PC-3 (cell line): ENCODE measurements at regions not wholly inside any gene's neighbourhood (a gene's known extent, or its start where the extent isn't known, plus 50 kb on each side); places are given as distances from the start of the nearest gene placed in this dataset.

ENCODE experiments used
- ATAC-seq: fragments of 200-7000 bp; cut with Tn5 transposase; 2 replicates; pipeline ENCODE4 v1.9.1; 2020; ENCODE audit warnings: mild to moderate bottlenecking, moderate library complexity
- BruUV-seq: library from RNA; stranded (reverse); fragments of 400-500 nt; replicated peaks from 2 replicates; lab custom pipeline; 2021; lab: Mats Ljungman, UMichigan
- CTCF ChIA-PET: fragments of 300-600 bp; sonication (Branson Sonifier 250); formaldehyde crosslinking; loops from one replicate; lab custom pipeline; 2022; ENCODE audit warnings: antibody characterized with exemption; lab: Charles Lee
- POLR2A ChIA-PET: fragments of 300-600 bp; sonication (Branson Sonifier 250); formaldehyde crosslinking; loops from one replicate; lab custom pipeline; 2022; ENCODE audit warnings: antibody characterized with exemption; ENCODE audit not compliant: unreplicated experiment; lab: Charles Lee
- DNase-seq: peaks from one replicate; pipeline ENCODE4 v3.0.0-alpha.2; 2015
- H2AFZ ChIP-seq: fragments of 300-600 bp; sonication (generic); 2 replicates; pipeline ENCODE4 v1.6.0; 2016; ENCODE audit warnings: antibody characterized with exemption, low read length
- H3F3A ChIP-seq: fragments of 300-600 bp; sonication (generic); one replicate; pipeline ENCODE4 v1.6.0; 2017; ENCODE audit warnings: antibody characterized with exemption, low read length, control low read depth, mild to moderate bottlenecking; ENCODE audit not compliant: unreplicated experiment
- H3K27ac ChIP-seq: fragments of 300-600 bp; sonication (generic); 2 replicates; pipeline ENCODE4 v1.5.1; 2016; ENCODE audit warnings: mild to moderate bottlenecking, low read length
- H3K27me3 ChIP-seq: fragments of 300-600 bp; sonication (generic); 2 replicates; pipeline ENCODE4 v1.6.1; 2016; ENCODE audit warnings: low read length, mixed read lengths
- H3K36me3 ChIP-seq: fragments of 300-600 bp; sonication (generic); 2 replicates; pipeline ENCODE4 v1.6.1; 2016; ENCODE audit warnings: low read depth, mixed run types, low read length, mixed read lengths
- H3K4me1 ChIP-seq: fragments of 300-600 bp; sonication (generic); 2 replicates; pipeline ENCODE4 v1.5.1; 2016; ENCODE audit warnings: low read length; ENCODE audit not compliant: insufficient read depth
- H3K4me2 ChIP-seq: fragments of 300-600 bp; sonication (generic); 2 replicates; pipeline ENCODE4 v1.6.0; 2016; ENCODE audit warnings: low read length
- H3K4me3 ChIP-seq: fragments of 300-600 bp; sonication (generic); 2 replicates; pipeline ENCODE4 v1.5.1; 2016; ENCODE audit warnings: mild to moderate bottlenecking, low read length, mixed read lengths
- H3K79me2 ChIP-seq: fragments of 300-600 bp; sonication (generic); 2 replicates; pipeline ENCODE4 v1.6.1; 2017; ENCODE audit warnings: low read length, mixed read lengths
- H3K9ac ChIP-seq: fragments of 300-600 bp; sonication (generic); 2 replicates; pipeline ENCODE4 v1.6.0; 2016; ENCODE audit warnings: mild to moderate bottlenecking, low read length
- H3K9me2 ChIP-seq: fragments of 300-600 bp; sonication (generic); replicated peaks from 2 replicates; pipeline ENCODE4 v1.6.1; 2016; ENCODE audit warnings: mixed run types, low read length, mixed read lengths
- H3K9me3 ChIP-seq: fragments of 300-600 bp; sonication (generic); 2 replicates; pipeline ENCODE4 v1.6.1; 2016; ENCODE audit warnings: low read length, mixed read lengths
- H4K20me1 ChIP-seq: fragments of 300-600 bp; sonication (generic); 2 replicates; pipeline ENCODE4 v1.6.1; 2016; ENCODE audit warnings: low read length, mixed read lengths
- EZH2 ChIP-seq: fragments of 300-600 bp; sonication (generic); IDR thresholded peaks from one replicate; pipeline ENCODE4 v1.6.1; 2017; ENCODE audit warnings: antibody characterized with exemption, mild to moderate bottlenecking, low read length; ENCODE audit not compliant: unreplicated experiment
- EZH2phosphoT487 ChIP-seq: fragments of 300-600 bp; sonication (generic); IDR thresholded peaks from 2 replicates; pipeline ENCODE4 v1.6.1; 2018; ENCODE audit warnings: mild to moderate bottlenecking, antibody characterized with exemption, low read length, borderline replicate concordance
- intact Hi-C: fragments of 100-400 bp; cut with micrococcal nuclease; formaldehyde crosslinking; loops from 2 replicates; pipeline ENCODE4 v1.9.0; 2023
- TF ChIP-seq, protein P1 (sequence below): fragments of 300-600 bp; sonication (generic); conservative IDR thresholded peaks from 2 replicates; pipeline ENCODE4 v1.5.1; 2017; ENCODE audit warnings: antibody characterized with exemption, low read depth, mild to moderate bottlenecking, low read length

DNA sequence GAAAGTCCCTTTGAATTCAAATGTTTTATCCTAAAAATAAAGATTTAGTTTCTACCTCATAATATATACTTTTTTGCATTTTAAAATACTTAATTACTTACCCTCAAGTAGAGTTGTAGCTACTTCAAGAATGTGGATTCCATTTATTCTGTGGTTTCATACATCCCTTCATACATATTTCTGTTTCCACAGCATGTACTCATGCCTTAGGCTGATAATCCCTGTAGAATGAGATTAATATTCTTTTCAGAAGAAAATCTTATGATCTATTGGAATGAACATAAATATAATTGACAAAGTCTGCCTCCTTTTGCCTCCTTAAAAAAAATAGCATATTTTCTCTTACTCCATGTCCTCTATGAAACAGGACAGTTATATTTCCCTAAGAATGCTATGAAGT, 465.7 kb downstream of the DTWD2 start:
- no peaks in the 10 kb centered on the region for H3K27me3 ChIP-seq
- no peaks in the 10 kb centered on the region for H4K20me1 ChIP-seq
- no peak overlapping the region for H3K4me2 ChIP-seq
- H3K4me3 ChIP-seq: no peak overlapping the region
- no peaks in the 10 kb centered on the region for H3K4me1 ChIP-seq
- no peaks in the 10 kb centered on the region for H3K36me3 ChIP-seq
- no peaks in the 10 kb centered on the region for H3F3A ChIP-seq
- no peak overlapping the region for H3K27ac ChIP-seq
- ChIA-PET CTCF (no interaction called here), POLR2A (no interaction called here)
- no peaks in the 10 kb centered on the region for H3K9me3 ChIP-seq
- ATAC-seq (no peak), DNase-seq (no peak)
- no peak for TF ChIP-seq EZH2phosphoT487
- no peak for TF ChIP-seq EZH2
- TF ChIP-seq, protein P1, sequence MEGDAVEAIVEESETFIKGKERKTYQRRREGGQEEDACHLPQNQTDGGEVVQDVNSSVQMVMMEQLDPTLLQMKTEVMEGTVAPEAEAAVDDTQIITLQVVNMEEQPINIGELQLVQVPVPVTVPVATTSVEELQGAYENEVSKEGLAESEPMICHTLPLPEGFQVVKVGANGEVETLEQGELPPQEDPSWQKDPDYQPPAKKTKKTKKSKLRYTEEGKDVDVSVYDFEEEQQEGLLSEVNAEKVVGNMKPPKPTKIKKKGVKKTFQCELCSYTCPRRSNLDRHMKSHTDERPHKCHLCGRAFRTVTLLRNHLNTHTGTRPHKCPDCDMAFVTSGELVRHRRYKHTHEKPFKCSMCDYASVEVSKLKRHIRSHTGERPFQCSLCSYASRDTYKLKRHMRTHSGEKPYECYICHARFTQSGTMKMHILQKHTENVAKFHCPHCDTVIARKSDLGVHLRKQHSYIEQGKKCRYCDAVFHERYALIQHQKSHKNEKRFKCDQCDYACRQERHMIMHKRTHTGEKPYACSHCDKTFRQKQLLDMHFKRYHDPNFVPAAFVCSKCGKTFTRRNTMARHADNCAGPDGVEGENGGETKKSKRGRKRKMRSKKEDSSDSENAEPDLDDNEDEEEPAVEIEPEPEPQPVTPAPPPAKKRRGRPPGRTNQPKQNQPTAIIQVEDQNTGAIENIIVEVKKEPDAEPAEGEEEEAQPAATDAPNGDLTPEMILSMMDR: no peak
- H3K9me2 ChIP-seq: no peaks in the 10 kb centered on the region
- no peak overlapping the region for H3K9ac ChIP-seq
- no peak overlapping the region for H2AFZ ChIP-seq
- intact Hi-C loops: no loop called here
- no peaks in the 10 kb centered on the region for H3K79me2 ChIP-seq
- no TSS peak for BruUV-seq

DNA sequence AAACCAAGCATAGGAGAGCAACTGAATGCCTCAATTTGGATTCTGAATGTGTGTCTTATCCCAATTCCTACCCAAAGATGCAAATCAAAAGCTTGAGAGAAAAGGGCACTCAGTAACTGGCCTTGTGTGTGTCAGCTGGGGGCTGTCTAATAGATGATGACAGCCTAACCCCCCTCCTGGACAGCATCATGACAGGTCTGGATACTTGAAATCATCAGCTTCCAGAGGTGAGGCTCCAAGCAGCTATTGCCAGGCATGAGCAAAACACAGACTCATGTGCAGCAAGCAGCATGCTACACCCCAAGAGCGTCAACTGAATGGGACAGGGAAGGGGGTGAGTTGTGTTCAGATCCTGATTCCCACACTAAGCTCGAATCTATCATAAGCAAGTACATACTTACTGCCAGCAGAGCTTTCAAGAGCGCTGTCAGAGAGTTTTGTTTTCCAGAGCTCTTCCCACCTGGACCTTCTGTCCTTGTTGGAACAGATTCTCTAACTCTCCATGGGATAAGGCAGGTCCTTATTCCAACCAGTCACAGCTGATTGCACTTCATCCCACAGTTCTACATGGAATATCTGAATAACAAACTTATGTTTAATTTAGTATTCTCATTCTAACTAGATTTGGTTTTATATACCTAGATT, 467.5 kb downstream of the DTWD2 start:
- BruUV-seq: no TSS peak
- POLR2A ChIA-PET: no interaction called here
- H2AFZ ChIP-seq: no peak overlapping the region
- CTCF ChIA-PET: no interaction called here
- H3K27ac ChIP-seq: no peak overlapping the region
- intact Hi-C loops: no loop called here
- no peak overlapping the region for H3K4me3 ChIP-seq
- H3K27me3 ChIP-seq: no peaks in the 10 kb centered on the region
- H4K20me1 ChIP-seq: no peaks in the 10 kb centered on the region
- no peaks in the 10 kb centered on the region for H3F3A ChIP-seq
- H3K4me2 ChIP-seq: no peak overlapping the region
- ATAC-seq (no peak), DNase-seq (no peak)
- TF ChIP-seq EZH2phosphoT487: no peak
- no peak for TF ChIP-seq EZH2
- TF ChIP-seq, protein P1: no peak
- no peaks in the 10 kb centered on the region for H3K9me3 ChIP-seq
- no peaks in the 10 kb centered on the region for H3K4me1 ChIP-seq
- no peak overlapping the region for H3K9ac ChIP-seq
- no peaks in the 10 kb centered on the region for H3K36me3 ChIP-seq
- no peaks in the 10 kb centered on the region for H3K79me2 ChIP-seq
- no peaks in the 10 kb centered on the region for H3K9me2 ChIP-seq

- Histone ChIP-seq H2AFZ (no peak overlapping the region), H3K27ac (no peak overlapping the region), H3K9me2 (no peaks in the 10 kb centered on the region), H3K27me3 (no peaks in the 10 kb centered on the region), H4K20me1 (no peaks in the 10 kb centered on the region), H3K36me3 (no peaks in the 10 kb centered on the region), H3K4me2 (no peak overlapping the region), H3K79me2 (no peaks in the 10 kb centered on the region), H3K9me3 (no peaks in the 10 kb centered on the region), H3K4me1 (no peaks in the 10 kb centered on the region), H3F3A (no peaks in the 10 kb centered on the region), H3K9ac (no peak overlapping the region), H3K4me3 (no peak overlapping the region)
- DNase-seq (no peak), ATAC-seq (no peak)
- CTCF ChIA-PET: no interaction called here
- BruUV-seq: no TSS peak
- POLR2A ChIA-PET: no interaction called here
- TF ChIP-seq EZH2phosphoT487 (no peak), EZH2 (no peak)
- TF ChIP-seq, protein P1: no peak
- intact Hi-C loops: no loop called here
Observed at GRCh38 chr5:118519466-118519865, 468.9 kb downstream of the DTWD2 start.
